SU-DHL-6 (cell line): ENCODE measurements at regions not wholly inside any gene's neighbourhood (a gene's known extent, or its start where the extent isn't known, plus 50 kb on each side); places are given as distances from the start of the nearest gene placed in this dataset.
"Not testable (repeated sequence)": the region's sequence is repeated elsewhere in the genome, so short reads cannot be mapped to it uniquely, and the experiment has no call there.

Source experiments
- H2AFZ ChIP-seq: fragments of 200-600 bp; sonication (generic); 2 replicates; pipeline ENCODE4 v1.6.1; 2014; ENCODE audit warnings: low read depth, mild to moderate bottlenecking, moderate library complexity, mixed read lengths, antibody characterized with exemption, low read length; ENCODE audit not compliant: severe bottlenecking
- H3F3A ChIP-seq: fragments of 200-600 bp; shearing (Covaris generic); 2 replicates; pipeline ENCODE4 v1.6.0; 2016; ENCODE audit warnings: antibody characterized with exemption, mild to moderate bottlenecking; ENCODE audit not compliant: insufficient read depth
- H3K27ac ChIP-seq: fragments of 200-600 bp; sonication (generic); 2 replicates; pipeline ENCODE4 v1.5.1; 2016; ENCODE audit warnings: low read depth, mild to moderate bottlenecking, low read length, moderate library complexity, mixed read lengths
- H3K27me3 ChIP-seq: fragments of 200-600 bp; sonication (generic), shearing (Covaris generic); 2 replicates; pipeline ENCODE4 v1.6.0; 2014; ENCODE audit warnings: mild to moderate bottlenecking, low read length
- H3K36me3 ChIP-seq: fragments of 200-600 bp; sonication (generic); 2 replicates; pipeline ENCODE4 v1.6.1; 2014; ENCODE audit warnings: mild to moderate bottlenecking, low read length, mixed read lengths
- H3K4me2 ChIP-seq: fragments of 300-600, 200-600 bp; shearing (Covaris generic), sonication (generic); 2 replicates; pipeline ENCODE4 v1.6.0; 2014; ENCODE audit warnings: low read length, low read depth, mild to moderate bottlenecking; ENCODE audit not compliant: poor library complexity, severe bottlenecking
- H3K4me3 ChIP-seq: fragments of 200-600 bp; sonication (generic); 2 replicates; pipeline ENCODE4 v1.5.1; 2014; ENCODE audit warnings: antibody characterized with exemption, low read length, mild to moderate bottlenecking, mixed read lengths; ENCODE audit not compliant: insufficient read depth, poor library complexity, severe bottlenecking
- H3K79me2 ChIP-seq: fragments of 200-600 bp; sonication (generic); 2 replicates; pipeline ENCODE4 v1.6.1; 2014; ENCODE audit warnings: mild to moderate bottlenecking, low read length, moderate library complexity; ENCODE audit not compliant: insufficient read depth
- H3K9ac ChIP-seq: fragments of 200-600 bp; sonication (generic); 2 replicates; pipeline ENCODE4 v1.7.0; 2014; ENCODE audit warnings: mild to moderate bottlenecking, low read length
- H3K9me2 ChIP-seq: fragments of 200-600 bp; sonication (generic); replicated peaks from 2 replicates; pipeline ENCODE4 v1.6.1; 2014; ENCODE audit warnings: low read length; ENCODE audit not compliant: insufficient read depth
- H3K9me3 ChIP-seq: fragments of 200-600 bp; sonication (generic); 2 replicates; pipeline ENCODE4 v1.6.1; 2014; ENCODE audit warnings: low read length, mixed read lengths; ENCODE audit not compliant: insufficient read depth
- H4K20me1 ChIP-seq: fragments of 200-600 bp; sonication (generic); 2 replicates; pipeline ENCODE4 v1.6.1; 2014; ENCODE audit warnings: low read depth, mild to moderate bottlenecking, antibody characterized with exemption, low read length, moderate library complexity, mixed read lengths
- CTCF ChIP-seq: fragments of 200-600 bp; sonication (generic); IDR thresholded peaks from one replicate; pipeline ENCODE4 v1.5.1; 2017; ENCODE audit warnings: antibody characterized with exemption, mild to moderate bottlenecking, low read length, moderate library complexity; ENCODE audit not compliant: insufficient read depth, poor library complexity, severe bottlenecking
- EZH2phosphoT487 ChIP-seq: fragments of 200-600 bp; sonication (generic), shearing (Covaris generic); conservative IDR thresholded peaks from 2 replicates; pipeline ENCODE4 v1.6.1; 2018; ENCODE audit warnings: mild to moderate bottlenecking, antibody characterized with exemption, low read length, moderate library complexity, mixed read lengths

DNA sequence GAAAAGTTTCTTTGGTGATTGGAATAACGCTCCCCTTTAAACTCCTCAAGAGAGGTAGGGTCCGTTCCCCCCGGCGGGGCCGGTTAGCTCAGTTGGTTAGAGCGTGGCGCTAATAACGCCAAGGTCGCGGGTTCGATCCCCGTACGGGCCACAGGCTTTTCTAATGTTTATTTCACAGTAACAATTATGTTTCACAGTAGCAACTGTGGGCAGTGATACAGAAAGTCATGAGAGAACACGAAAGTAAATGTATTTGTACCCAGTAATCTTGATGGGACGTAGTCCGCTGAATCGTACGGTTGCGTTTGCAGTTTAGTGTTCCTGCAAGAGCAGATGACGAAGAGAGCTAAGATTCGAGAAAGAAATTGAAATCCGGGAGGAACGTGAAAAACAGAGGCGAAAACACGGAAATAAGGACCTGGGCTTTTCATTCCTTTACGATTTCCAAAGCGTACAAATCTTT is 505.5 kb downstream of the PRIM2 start:
- H3F3A ChIP-seq, result no peaks in the 10 kb centered on the region
- H3K4me2 ChIP-seq, result no peak overlapping the region
- no peak for TF ChIP-seq EZH2phosphoT487
- TF ChIP-seq CTCF, result no peak
- no peaks in the 10 kb centered on the region for H3K27me3 ChIP-seq
- no peaks in the 10 kb centered on the region for H3K9me3 ChIP-seq
- H3K27ac ChIP-seq, result no peak overlapping the region
- no peaks in the 10 kb centered on the region for H3K79me2 ChIP-seq
- H3K36me3 ChIP-seq, result no peaks in the 10 kb centered on the region
- H3K9ac ChIP-seq, result no peak overlapping the region
- H3K4me3 ChIP-seq, result no peak overlapping the region
- H2AFZ ChIP-seq, result no peak overlapping the region
- no peaks in the 10 kb centered on the region for H4K20me1 ChIP-seq
- H3K9me2 ChIP-seq, result no peaks in the 10 kb centered on the region

DNA sequence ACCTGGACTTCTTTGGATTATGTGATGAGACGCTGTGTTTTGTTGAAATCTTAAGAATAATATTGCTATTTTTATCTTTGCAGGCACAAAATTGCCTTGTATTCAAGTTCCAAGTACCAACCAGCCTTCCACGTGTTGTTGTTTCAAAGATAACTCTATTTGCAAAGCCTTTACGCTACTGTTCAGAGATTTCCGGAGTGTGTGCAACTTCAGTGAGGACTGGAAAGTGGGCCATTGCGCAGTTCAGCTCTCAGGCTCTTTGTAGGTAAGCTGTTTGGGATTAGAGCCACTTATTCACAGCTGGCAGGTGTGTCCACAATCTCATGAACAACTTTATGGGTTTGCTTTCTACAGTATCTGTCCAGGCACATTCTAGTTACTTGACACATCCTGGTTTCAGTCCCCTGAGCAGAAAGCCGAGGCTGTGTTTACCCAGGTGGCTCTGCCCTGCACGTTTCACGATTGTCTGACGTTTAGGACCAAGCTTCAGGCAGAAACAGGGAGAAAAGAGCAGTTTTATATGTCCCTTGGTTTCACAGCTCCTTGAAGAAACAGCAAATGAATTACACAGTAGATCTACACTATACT is 520.3 kb downstream of the PRIM2 start:
- H3K27ac ChIP-seq, H3K4me2 ChIP-seq, H3K9me3 ChIP-seq, H3K27me3 ChIP-seq, H3K4me3 ChIP-seq, H2AFZ ChIP-seq, H3K36me3 ChIP-seq, H3K9ac ChIP-seq, H3K79me2 ChIP-seq, H4K20me1 ChIP-seq, H3F3A ChIP-seq, H3K9me2 ChIP-seq: not testable (repeated sequence)

- H3K27me3 ChIP-seq, H3K36me3 ChIP-seq, H3K9ac ChIP-seq, H3K4me2 ChIP-seq, H3F3A ChIP-seq, H2AFZ ChIP-seq, H3K9me2 ChIP-seq, H3K4me3 ChIP-seq, H3K9me3 ChIP-seq, H3K79me2 ChIP-seq, H3K27ac ChIP-seq, H4K20me1 ChIP-seq: not testable (repeated sequence)
Measured at GRCh38 chr6:57841551-57841950, 524.1 kb downstream of the PRIM2 start.

- not testable (repeated sequence) for H3K4me2 ChIP-seq, H4K20me1 ChIP-seq, H3K4me3 ChIP-seq, H3F3A ChIP-seq, H3K27ac ChIP-seq, H2AFZ ChIP-seq, H3K9me3 ChIP-seq, H3K9me2 ChIP-seq, H3K9ac ChIP-seq, H3K27me3 ChIP-seq, H3K79me2 ChIP-seq, H3K36me3 ChIP-seq
Measured at GRCh38 chr6:57853745-57854407, 536.4 kb downstream of the PRIM2 start.

- H4K20me1 ChIP-seq, result not testable (repeated sequence)
Measured at GRCh38 chr6:57860481-57861315, 543.3 kb downstream of the PRIM2 start.

DNA sequence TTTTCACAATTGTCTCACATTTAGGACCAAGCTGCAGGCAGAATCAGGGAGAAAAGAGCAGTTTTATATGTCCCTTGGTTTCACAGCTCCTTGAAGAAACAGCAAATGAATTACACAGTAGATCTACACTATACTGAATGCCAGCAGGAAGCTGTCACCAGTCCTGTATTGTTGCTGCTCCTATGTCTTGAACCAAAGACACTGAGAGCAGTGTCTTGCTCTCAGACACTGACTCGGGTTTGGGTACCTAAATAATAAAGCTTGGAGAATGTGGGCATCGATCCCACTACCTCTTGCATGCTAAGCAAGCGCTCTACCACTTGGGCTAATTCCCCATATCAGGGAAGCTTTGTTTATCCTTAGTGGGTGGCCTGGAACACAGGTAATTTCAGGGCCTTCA is 552.7 kb downstream of the PRIM2 start:
- not testable (repeated sequence) for H3K27me3 ChIP-seq, H3K4me2 ChIP-seq, H3K4me3 ChIP-seq, H3K27ac ChIP-seq, H3F3A ChIP-seq, H3K9ac ChIP-seq, H3K9me3 ChIP-seq, H2AFZ ChIP-seq, H4K20me1 ChIP-seq, H3K36me3 ChIP-seq, H3K9me2 ChIP-seq, H3K79me2 ChIP-seq

More at GRCh38 chr6:57860481-57861315, 543.3 kb downstream of the PRIM2 start:
- H3K79me2 ChIP-seq, H3K27me3 ChIP-seq, H3F3A ChIP-seq, H3K4me2 ChIP-seq, H3K27ac ChIP-seq, H3K9me3 ChIP-seq, H3K9ac ChIP-seq, H3K36me3 ChIP-seq, H2AFZ ChIP-seq, H3K9me2 ChIP-seq, H3K4me3 ChIP-seq: not testable (repeated sequence)

DNA sequence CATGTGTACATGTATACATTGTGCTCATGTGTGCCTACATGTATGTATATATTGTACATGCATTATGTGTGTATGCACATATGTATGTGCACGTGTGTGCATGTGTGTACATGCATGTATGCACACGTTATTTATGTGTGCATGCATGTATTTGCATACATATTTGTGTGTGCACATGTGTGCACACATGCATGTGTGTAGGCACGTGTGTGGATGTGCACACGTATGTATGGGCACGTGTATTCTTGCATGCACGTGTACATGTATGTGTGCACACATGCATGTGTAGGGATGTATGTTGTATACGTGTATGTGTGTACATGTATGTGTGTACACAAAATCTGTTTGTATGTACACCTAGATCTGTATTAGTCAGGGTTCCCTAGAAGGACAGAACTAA is 556.0 kb downstream of the PRIM2 start:
- H4K20me1 ChIP-seq, H3K79me2 ChIP-seq, H3K4me3 ChIP-seq, H3K9me3 ChIP-seq, H3K27me3 ChIP-seq, H3K36me3 ChIP-seq, H3K4me2 ChIP-seq, H3K9me2 ChIP-seq, H3K27ac ChIP-seq, H3K9ac ChIP-seq, H2AFZ ChIP-seq, H3F3A ChIP-seq: not testable (repeated sequence)
